HG03159 (cell line): ENCODE measurements at regions not wholly inside any gene's neighbourhood (a gene's known extent, or its start where the extent isn't known, plus 50 kb on each side); places are given as distances from the start of the nearest gene placed in this dataset.

Source experiments
- ATAC-seq: cut with Tn5 transposase; IDR thresholded peaks from one replicate; pipeline ENCODE4 v1.9.1; 2021; ENCODE audit warnings: mild to moderate bottlenecking, moderate library complexity; ENCODE audit not compliant: unreplicated experiment

DNA sequence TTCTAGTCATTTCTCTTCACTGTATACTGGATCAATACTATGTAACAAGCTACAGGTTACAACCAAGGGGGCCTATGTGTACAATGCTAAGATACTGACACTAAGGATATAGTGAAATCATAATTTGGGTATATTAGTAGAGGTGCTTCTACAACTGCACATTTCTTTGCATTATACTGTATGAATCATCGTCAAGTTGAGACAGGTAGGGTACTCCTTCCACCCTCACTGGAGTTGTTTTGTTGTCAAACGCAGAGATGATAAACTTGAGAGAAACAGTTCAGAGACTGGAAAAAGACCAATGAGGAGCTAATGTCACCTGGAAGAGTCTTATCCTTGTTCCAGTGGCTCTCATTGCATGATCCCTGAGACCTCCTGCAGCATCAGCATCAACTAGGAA, 208.2 kb upstream of the PRPS1L1 start:
- no peak for ATAC-seq

DNA sequence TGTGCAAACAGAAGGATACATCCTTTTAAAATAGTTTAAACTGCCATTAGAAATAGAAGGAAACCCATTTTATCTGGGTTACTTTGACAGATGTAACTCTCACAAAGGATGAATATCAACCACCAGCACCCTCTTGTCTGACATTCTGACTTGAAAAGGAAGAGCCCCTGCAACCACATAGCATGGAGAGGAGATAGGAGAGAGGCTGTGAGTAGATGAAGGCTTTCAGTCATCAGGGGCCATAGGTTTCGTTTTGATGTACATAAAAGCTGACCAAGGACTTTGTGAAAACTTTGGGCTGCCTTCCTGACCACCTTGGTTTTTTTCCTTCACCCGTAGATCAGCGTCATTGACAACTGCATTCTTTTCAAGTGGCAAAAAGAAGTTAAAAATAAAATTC, 211.6 kb upstream of the PRPS1L1 start:
- no peak for ATAC-seq

DNA sequence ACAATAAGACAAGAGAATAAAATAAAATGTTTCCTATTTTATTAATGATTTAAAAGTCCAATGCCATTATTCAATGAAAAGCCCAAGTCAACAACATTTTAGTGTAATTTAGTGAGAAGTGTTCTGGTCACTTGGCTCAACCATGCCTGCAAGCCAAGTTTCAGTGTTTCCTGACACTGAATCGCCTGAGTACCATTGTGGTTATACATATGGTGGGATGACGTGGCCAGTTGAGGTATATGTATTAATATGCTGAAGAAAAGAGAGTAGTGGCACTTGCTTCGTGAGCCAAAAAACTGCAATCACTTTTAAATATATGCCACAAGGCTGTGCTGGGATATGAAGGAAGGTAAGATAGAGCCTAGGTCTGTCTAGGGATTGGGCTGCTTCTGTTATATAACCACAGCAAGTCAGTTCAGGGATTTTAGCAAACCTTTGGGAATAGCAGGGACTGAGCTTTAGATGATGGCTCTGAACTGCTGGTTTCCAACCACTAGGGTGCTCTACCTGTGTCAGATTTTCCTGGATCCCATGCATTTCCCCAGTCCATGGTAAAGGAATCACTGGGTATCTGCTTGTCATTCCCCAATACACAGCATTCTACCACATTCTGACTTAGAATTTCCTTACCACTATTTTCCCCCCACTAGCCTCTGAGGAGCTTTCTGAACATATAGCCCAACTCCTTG, 214.0 kb upstream of the PRPS1L1 start:
- peak; percentile 69 for ATAC-seq

DNA sequence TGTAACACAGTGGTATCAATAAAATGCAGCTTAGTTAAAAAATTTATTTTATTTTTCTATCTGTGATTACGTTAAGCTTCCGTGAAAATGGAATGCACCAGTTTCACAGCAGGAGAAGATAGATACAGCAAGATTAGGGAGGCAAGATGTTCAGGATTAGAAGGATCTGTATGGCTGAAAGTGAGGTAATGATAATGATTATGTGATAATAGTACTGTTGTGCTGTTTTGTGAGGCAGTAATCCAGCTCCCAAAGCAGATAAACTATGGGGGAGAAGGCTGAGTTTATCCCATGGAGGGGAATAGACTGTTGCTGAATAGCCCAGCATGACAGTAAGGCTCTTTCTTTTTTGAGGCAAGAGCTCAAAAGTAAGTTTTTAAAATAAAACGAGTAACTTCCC, 216.1 kb upstream of the PRPS1L1 start:
- no peak for ATAC-seq

- no peak for ATAC-seq
Observed at GRCh38 chr7:18250133-18250532, 222.5 kb upstream of the PRPS1L1 start.

- no peak for ATAC-seq
Observed at GRCh38 chr7:18257711-18258110, 230.1 kb upstream of the PRPS1L1 start.

DNA sequence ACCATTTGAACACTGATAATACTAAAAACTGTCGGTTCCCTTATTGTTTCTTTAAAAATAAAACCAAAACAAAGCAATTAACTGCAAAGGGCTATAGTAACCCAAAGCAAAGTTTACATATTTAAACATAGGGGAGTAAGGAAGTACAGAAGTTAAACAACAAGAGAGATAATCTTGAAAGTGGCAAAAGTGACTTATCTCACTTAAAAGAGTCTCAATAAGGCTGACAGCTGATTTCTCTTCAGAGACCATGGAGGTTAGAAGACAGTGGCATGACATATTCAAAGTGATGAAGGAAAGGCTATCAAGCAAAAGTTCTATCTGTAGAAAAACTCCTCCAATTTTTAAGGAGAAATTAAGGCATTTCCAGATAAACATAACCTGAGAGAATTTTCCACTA, 233.5 kb upstream of the HDAC9 start:
- no peak for ATAC-seq

- ATAC-seq: no peak
Observed at GRCh38 chr7:18265611-18266281, 229.8 kb upstream of the HDAC9 start.

DNA sequence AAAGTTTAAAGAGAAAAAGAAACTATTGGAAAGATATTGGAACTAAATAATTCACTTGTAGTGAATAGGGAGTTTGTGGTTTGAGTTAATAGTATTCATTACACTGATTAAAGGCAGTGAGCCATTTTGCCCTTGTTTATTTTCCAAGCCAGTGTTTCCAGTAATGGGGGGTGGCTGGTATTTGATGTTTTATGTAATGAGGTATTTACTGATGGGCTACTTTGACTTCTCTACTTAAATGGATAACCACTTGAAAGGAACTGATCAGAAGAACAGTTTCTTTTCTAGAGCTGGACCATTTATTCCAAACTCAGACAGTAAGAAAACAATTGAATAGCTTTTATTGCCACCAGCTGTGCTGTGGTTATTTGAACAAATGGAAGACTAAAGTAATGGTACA, 227.0 kb upstream of the HDAC9 start:
- ATAC-seq: no peak

GRCh38 chr7:18276380-18276779, 219.2 kb upstream of the HDAC9 start:
- ATAC-seq: no peak

DNA sequence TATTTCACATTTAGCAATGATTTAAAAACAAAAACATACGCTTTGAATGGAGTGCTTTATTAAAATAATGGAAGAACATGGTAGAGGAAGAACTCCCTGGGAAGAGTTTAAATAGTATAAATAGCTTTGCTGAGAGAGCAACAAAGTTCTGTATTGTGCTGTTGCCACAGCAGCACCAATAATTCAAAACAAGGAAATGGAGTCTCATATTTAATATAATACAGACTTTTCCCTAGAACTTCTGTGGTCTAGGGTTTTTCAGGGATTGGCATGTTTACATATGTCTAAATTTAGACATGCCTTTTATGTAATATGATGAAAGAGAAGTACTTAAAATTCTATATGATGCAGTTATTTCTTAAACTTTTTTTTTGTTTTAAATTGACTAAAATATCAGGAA, 217.2 kb upstream of the HDAC9 start:
- no peak for ATAC-seq

DNA sequence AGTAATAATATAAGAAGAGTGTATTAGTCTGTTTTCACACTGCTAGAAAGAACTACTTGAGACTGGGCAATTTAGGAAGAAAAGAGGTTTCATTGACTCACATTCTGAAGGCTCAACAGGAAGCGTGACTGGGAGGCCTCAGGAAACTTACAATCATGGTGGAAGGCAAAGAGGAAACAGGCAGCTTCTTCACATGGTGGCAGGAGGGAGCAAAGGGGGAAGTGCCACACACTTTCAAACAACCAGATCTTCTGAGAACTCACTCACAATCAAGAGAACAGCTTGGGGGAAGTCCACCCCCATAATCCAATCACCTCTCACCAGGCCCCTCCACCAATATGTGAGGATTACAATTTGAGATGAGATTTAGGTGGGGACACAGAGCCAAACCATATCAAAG, 212.5 kb upstream of the HDAC9 start:
- no peak for ATAC-seq

DNA sequence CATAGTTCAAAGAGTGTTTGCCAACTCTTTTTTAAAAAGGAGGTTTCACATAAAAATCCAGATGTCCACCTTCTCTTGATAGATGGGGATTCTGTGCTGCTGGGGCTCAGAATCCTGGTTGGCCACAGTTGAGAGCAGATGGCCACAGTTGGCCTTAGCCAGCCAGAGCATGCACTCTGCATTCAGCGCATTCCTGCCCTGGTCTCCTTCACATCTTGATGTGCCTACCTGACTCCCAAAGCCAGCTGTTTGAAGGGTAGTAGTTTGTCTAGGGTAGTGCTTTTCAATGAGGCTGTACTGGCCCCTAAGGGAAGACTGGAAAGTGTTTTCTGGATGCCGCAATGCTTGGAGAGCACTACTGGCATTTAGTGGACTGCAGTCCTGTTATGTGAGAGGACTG, 208.1 kb upstream of the HDAC9 start:
- ATAC-seq: no peak

GRCh38 chr7:18288322-18289037, 207.1 kb upstream of the HDAC9 start:
- no peak for ATAC-seq

- ATAC-seq: peak; percentile 7
Observed at GRCh38 chr7:18289788-18290187, 205.8 kb upstream of the HDAC9 start.

DNA sequence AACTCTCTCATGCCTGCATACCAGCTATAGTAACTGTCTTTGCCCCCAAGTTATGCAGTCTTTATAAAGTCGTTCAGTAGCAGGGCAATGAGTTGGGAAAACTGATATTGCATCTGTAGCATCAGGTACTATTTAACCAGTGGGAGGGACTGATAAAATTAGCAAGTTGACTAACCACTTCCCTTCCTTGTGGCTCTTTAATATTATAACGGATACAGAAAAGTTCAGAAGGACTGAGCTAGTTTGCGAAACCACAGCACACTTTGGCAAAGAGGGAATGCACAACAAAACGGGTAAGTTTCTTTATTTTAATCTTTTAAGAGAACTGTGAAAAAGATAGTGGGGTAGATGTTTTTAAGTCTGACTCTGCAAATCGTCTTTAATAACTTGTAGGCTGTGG, 205.3 kb upstream of the HDAC9 start:
- peak; percentile 63 for ATAC-seq

- ATAC-seq: no peak
Observed at GRCh38 chr7:18290865-18291264, 204.7 kb upstream of the HDAC9 start.

DNA sequence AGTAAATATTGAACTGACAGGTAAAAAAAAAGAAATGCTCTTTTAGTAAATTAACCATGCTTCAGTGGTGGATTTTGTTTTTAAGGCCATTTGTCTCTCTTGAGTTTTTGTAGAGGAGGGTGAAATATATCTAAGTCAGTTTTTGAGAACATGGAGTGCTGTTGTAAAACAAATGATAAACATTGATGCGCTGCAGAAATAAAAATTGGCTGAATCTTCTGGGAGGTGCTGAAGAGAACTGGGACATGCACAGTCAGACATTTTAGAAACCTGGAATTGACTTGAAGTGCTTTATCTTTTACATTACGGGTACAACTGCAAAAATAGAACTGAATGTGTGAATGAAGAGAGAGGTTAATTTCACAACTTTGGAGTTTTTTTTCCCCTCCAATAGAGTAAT, 203.0 kb upstream of the HDAC9 start:
- no peak for ATAC-seq

DNA sequence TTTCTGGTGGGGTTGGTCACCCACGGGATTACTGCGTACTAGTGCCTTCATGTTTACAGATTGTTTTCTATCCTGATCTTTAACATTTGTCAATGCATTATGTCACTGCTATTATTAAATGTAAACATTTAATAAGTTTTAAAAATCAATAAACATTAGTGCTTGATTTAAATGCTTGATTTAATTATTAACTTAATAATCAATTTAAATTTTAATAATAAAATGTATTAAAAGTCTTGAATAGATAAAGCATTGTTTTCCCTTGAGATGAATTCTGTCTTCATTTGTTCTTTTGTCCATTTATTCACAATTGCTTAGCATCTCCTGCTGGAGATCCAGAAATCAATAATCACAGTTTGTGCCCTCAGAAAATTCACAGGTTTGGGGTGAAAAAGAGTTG, 201.8 kb upstream of the HDAC9 start:
- ATAC-seq: no peak

GRCh38 chr7:18294411-18294810, 201.1 kb upstream of the HDAC9 start:
- ATAC-seq: no peak

DNA sequence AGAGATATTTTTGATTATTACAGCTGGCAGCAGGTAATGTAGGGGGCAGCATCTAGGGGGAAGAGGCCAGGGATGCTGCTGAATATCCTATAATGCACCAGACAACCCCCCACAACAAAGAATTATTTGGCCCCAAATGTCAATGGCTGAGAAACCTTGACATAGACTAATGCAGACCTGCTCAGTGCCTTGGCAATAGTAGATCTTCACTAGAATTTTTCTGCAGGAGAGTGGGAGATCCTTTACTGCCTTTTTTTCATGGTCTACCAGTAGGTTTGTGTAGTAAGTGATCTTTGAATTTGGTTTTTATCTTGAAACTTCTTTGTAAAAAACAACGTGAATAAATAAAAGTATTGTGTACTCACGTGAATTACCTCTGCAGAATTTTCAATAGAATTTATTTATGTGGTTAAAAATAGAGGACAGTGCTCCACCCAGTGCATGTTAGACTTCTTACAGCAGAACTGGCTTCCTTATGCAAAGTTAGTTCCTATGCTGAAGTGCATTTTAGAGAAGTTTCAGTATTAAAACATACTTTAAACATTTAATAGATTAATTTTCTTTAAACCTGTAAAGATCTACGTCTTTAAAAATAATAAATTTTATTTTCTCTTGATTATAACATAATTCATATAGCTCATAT, 199.6 kb upstream of the HDAC9 start:
- no peak for ATAC-seq

DNA sequence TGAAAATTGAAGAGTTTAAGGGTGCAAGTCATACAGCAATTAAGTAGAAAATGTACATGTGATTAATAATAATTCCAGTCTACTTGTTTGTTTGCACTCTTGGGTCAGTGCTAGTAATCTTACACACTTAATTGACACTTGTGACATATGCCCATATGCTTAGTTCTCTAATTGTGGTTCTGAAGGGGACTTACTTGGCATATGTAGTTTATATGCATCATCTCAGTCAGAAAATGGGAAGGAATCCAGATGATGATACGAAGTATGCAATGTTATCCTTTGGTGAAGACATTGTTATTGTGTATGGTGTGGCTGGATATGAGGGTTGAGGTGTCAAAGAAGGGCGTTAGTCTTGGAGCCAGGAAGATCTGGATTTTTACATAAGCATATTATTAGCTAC, 193.5 kb upstream of the HDAC9 start:
- ATAC-seq: no peak
